AG04450 (cell line): ENCODE measurements at regions not wholly inside any gene's neighbourhood (a gene's known extent, or its start where the extent isn't known, plus 50 kb on each side); places are given as distances from the start of the nearest gene placed in this dataset.

Experiments used
- CTCF ChIA-PET: fragments of 300-600, 350-600 bp; formaldehyde crosslinking; extraction: SDS; loops from one replicate; lab custom pipeline; 2022; ENCODE audit warnings: antibody characterized with exemption, inconsistent platforms; lab: Charles Lee
- POLR2A ChIA-PET: fragments of 350-600 bp; formaldehyde crosslinking; extraction: SDS; loops from one replicate; lab custom pipeline; 2021; ENCODE audit warnings: antibody characterized with exemption, inconsistent platforms; lab: Yijun Ruan, JAX
- DNase-seq: peaks from one replicate; pipeline ENCODE4 v3.0.0-alpha.2; 2011; ENCODE audit warnings: low read depth, low spot score
- H3K27ac ChIP-seq: one replicate; pipeline ENCODE4 v1.5.1; 2012; ENCODE audit warnings: low read depth, low read length, control low read depth
- H3K27me3 ChIP-seq: one replicate; pipeline ENCODE4 v1.6.0; 2012; ENCODE audit warnings: low read length; ENCODE audit not compliant: control insufficient read depth, insufficient read depth
- H3K4me3 ChIP-seq: 2 replicates; pipeline ENCODE4 v1.5.1; 2011; ENCODE audit warnings: mild to moderate bottlenecking, low read depth, low read length, control low read depth
- H3K9me3 ChIP-seq: 2 replicates; pipeline ENCODE4 v1.5.1; 2012; ENCODE audit warnings: low read length; ENCODE audit not compliant: control insufficient read depth, insufficient read depth
- CTCF ChIP-seq: IDR thresholded peaks from 2 replicates; pipeline ENCODE4 v1.5.1; 2011; ENCODE audit warnings: low read depth, low read length, control low read depth, inconsistent platforms

GRCh38 chr15:94924057-94924456, 692.7 kb downstream of the MCTP2 start:
- Histone ChIP-seq H3K27me3 (no peaks in the 10 kb centered on the region), H3K27ac (no peak overlapping the region), H3K9me3 (no peaks in the 10 kb centered on the region), H3K4me3 (no peak overlapping the region)
- ChIA-PET CTCF (no interaction called here), POLR2A (no interaction called here)
- no peak for DNase-seq
- TF ChIP-seq CTCF, result no peak

- TF ChIP-seq CTCF, result no peak
- ChIA-PET CTCF (no interaction called here), POLR2A (no interaction called here)
- H3K4me3 ChIP-seq, result no peak overlapping the region
- H3K27ac ChIP-seq, result no peak overlapping the region
- no peak for DNase-seq
- no peaks in the 10 kb centered on the region for H3K9me3 ChIP-seq
- H3K27me3 ChIP-seq, result no peaks in the 10 kb centered on the region
These were observed 693.7 kb downstream of the MCTP2 start for GRCh38 chr15:94924971-94925598.

GRCh38 chr15:94925680-94926079, 694.3 kb downstream of the MCTP2 start:
- no peak for TF ChIP-seq CTCF
- Histone ChIP-seq H3K27ac (no peak overlapping the region), H3K9me3 (no peaks in the 10 kb centered on the region), H3K27me3 (no peaks in the 10 kb centered on the region), H3K4me3 (no peak overlapping the region)
- ChIA-PET POLR2A (no interaction called here), CTCF (no interaction called here)
- DNase-seq, result no peak

- Histone ChIP-seq H3K9me3 (no peaks in the 10 kb centered on the region), H3K27me3 (no peaks in the 10 kb centered on the region), H3K27ac (no peak overlapping the region), H3K4me3 (no peak overlapping the region)
- no peak for DNase-seq
- ChIA-PET POLR2A (no interaction called here), CTCF (no interaction called here)
- no peak for TF ChIP-seq CTCF
These were observed 695.6 kb downstream of the MCTP2 start for GRCh38 chr15:94927003-94927402.

- CTCF ChIA-PET, result no interaction called here
- H3K27ac ChIP-seq, result no peak overlapping the region
- H3K9me3 ChIP-seq, result no peaks in the 10 kb centered on the region
- H3K27me3 ChIP-seq, result no peaks in the 10 kb centered on the region
- H3K4me3 ChIP-seq, result no peak overlapping the region
- no peak for DNase-seq
- POLR2A ChIA-PET, result no interaction called here
- TF ChIP-seq CTCF, result no peak
These were observed 697.9 kb downstream of the MCTP2 start for GRCh38 chr15:94929282-94929681.
